Large intestine (tissue), 3 donors: ENCODE measurements at regions not wholly inside any gene's neighbourhood (a gene's known extent, or its start where the extent isn't known, plus 50 kb on each side); places are given as distances from the start of the nearest gene placed in this dataset.
"Not testable (repeated sequence)": the region's sequence is repeated elsewhere in the genome, so short reads cannot be mapped to it uniquely, and the experiment has no call there.

Source experiments
- DNase-seq, 2 donors: peaks; one replicate each; pipeline versions ENCODE4 v3.0.0 to v3.0.0-alpha.2; 2013
- H3K27ac ChIP-seq: one replicate; pipeline ENCODE4 v1.5.1; 2013; ENCODE audit warnings: low read length
- H3K27me3 ChIP-seq: 2 replicates; pipeline ENCODE4 v1.6.1; 2013; ENCODE audit warnings: low read length; ENCODE audit not compliant: control insufficient read depth, insufficient read depth
- H3K36me3 ChIP-seq: 2 replicates; pipeline ENCODE4 v1.6.1; 2013; ENCODE audit warnings: low read length; ENCODE audit not compliant: control insufficient read depth, insufficient read depth
- H3K4me1 ChIP-seq: one replicate; pipeline ENCODE4 v1.6.1; 2013; ENCODE audit warnings: low read length; ENCODE audit not compliant: control insufficient read depth, insufficient read depth
- H3K4me3 ChIP-seq: one replicate; pipeline ENCODE4 v1.5.1; 2013; ENCODE audit warnings: low read length
- H3K9me3 ChIP-seq: one replicate; pipeline ENCODE4 v1.6.1; 2013; ENCODE audit warnings: mild to moderate bottlenecking, low read depth, low read length, moderate library complexity; ENCODE audit not compliant: control insufficient read depth
- WGBS: methylation state at CpG from one replicate; pipeline ENCODE4 v1.1.5; 2013; ENCODE audit warnings: low lambda C conversion rate; ENCODE audit not compliant: insufficient coverage; 5-methylcytosine and 5-hydroxymethylcytosine counted together

DNA sequence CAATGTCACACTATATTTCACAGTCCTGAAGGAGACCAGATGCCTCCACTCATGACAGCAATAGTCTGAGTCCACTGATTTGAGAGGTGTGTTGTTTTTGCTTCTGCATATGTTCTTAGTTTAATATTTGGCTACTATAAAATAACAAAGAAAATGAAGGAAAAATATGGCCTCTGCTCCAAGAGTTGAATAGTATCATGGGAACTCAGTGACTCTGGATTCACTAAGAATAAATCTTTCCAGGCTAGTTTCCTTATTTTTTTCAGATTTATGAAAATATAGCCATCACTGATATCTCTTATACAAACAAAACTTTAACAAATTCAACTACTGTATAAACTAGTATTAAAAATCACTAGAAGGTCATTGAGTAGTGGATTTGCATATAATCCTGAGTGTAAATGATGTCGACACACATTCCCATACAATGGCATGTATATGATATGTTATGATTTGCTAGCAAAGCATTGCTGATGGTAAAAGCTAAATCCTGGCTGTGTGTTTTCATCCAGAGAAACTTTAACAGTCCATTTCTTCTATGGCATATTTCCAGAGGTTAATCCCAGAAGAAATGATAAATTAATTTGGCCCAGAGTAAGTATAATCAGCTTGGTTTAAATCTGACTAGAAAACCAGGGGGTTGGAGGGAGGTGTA, 66.0 kb upstream of the VIPR2 start:
- Histone ChIP-seq H3K4me1 (no peaks in the 10 kb centered on the region), H3K9me3 (no peaks in the 10 kb centered on the region), H3K27ac (no peak overlapping the region), H3K4me3 (no peak overlapping the region), H3K36me3 (no peaks in the 10 kb centered on the region), H3K27me3 (no peaks in the 10 kb centered on the region)
- no peak for DNase-seq
- WGBS = no CpG with 5 or more reads among the region's 1 CpG

GRCh38 chr7:159209429-159209828, 64.8 kb upstream of the VIPR2 start:
- Histone ChIP-seq H3K4me1 (no peaks in the 10 kb centered on the region), H3K27ac (no peak overlapping the region), H3K9me3 (no peaks in the 10 kb centered on the region), H3K36me3 (no peaks in the 10 kb centered on the region), H3K4me3 (no peak overlapping the region), H3K27me3 (no peaks in the 10 kb centered on the region)
- 57% methylated on average over 1 of the region's 3 CpGs for WGBS
- DNase-seq = no peak

- no CpG with 5 or more reads among the region's 2 CpGs for WGBS
These were observed 63.3 kb upstream of the VIPR2 start for GRCh38 chr7:159207951-159208350.

GRCh38 chr7:159207393-159207792, 62.7 kb upstream of the VIPR2 start:
- no peak overlapping the region for H3K27ac ChIP-seq
- H3K4me1 ChIP-seq = no peaks in the 10 kb centered on the region
- H3K4me3 ChIP-seq = no peak overlapping the region
- no peaks in the 10 kb centered on the region for H3K27me3 ChIP-seq
- no peaks in the 10 kb centered on the region for H3K36me3 ChIP-seq
- no peak for DNase-seq
- H3K9me3 ChIP-seq = no peaks in the 10 kb centered on the region
- WGBS = 54% methylated on average over 4 of the region's 5 CpGs

More at GRCh38 chr7:159207951-159208350, 63.3 kb upstream of the VIPR2 start:
- no peak for DNase-seq
- H3K36me3 ChIP-seq = no peaks in the 10 kb centered on the region
- no peak overlapping the region for H3K27ac ChIP-seq
- H3K27me3 ChIP-seq = no peaks in the 10 kb centered on the region
- no peaks in the 10 kb centered on the region for H3K4me1 ChIP-seq
- H3K4me3 ChIP-seq = no peak overlapping the region
- no peaks in the 10 kb centered on the region for H3K9me3 ChIP-seq

- WGBS = 56% methylated on average over 2 of the region's 5 CpGs
- Histone ChIP-seq H3K9me3 (no peaks in the 10 kb centered on the region), H3K4me3 (no peak overlapping the region), H3K27ac (no peak overlapping the region), H3K36me3 (no peaks in the 10 kb centered on the region), H3K27me3 (no peaks in the 10 kb centered on the region), H3K4me1 (no peaks in the 10 kb centered on the region)
- DNase-seq = no peak
These were observed 61.2 kb upstream of the VIPR2 start for GRCh38 chr7:159205833-159206232.

DNA sequence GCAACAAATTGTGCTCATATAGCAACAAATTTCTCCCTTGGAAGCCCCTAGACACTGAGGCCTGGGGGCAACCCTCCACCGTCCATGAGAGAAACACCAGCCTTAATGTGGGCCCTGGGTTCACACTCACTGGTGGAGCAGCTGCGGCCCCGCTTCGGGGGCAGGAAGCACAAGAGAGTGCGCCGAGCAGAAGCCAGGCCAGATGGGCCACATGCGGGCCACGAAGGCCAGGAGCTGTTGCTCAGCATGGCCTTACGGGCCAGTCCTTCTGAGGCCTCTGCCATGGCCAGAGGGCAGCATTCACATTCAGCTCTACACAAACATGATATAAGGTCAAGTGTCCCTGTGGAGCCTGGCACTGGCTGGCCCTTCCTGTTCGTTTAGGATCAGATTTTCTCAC, 60.0 kb upstream of the VIPR2 start:
- Histone ChIP-seq H3K9me3 (no peaks in the 10 kb centered on the region), H3K27me3 (no peaks in the 10 kb centered on the region), H3K4me1 (no peaks in the 10 kb centered on the region), H3K4me3 (no peak overlapping the region), H3K27ac (no peak overlapping the region), H3K36me3 (no peaks in the 10 kb centered on the region)
- DNase-seq = no peak
- WGBS = no CpG with 5 or more reads among the region's 10 CpGs

- H3K27ac ChIP-seq, H3K27me3 ChIP-seq, DNase-seq, H3K4me1 ChIP-seq, H3K4me3 ChIP-seq, H3K36me3 ChIP-seq, H3K9me3 ChIP-seq: not testable (repeated sequence)
- WGBS = no CpG with 5 or more reads among the region's 9 CpGs
These were observed 58.6 kb upstream of the VIPR2 start for GRCh38 chr7:159203253-159203652.

DNA sequence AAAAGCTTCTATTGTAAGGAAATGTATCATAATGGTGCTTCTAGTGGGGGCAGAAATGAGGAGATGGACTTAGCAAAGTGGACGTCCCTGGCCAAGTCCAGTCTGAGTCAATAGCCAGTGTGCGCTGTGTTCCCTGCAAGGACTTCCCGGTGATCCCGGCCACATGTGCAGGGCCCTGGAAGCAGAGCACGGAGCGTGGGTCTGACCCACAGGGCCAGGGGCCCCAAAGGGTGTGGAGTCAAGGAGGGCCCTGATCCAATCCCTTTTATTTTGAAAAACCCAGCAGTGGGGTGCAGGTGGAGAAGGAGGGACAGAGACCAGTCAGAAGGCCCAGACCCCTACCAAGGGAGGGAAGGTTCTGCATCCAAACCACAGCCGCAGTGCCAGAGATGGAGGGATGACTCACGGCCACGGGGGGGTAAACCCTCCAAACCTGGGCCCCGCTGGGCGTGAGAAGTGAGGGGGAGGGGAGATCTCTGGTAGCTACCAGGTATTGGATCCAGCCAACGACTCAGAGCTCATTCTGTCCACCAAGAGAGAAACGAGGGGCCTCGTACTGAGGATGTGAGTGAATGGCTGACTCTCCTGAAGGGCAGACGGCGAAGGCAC, 57.2 kb upstream of the VIPR2 start:
- no peak overlapping the region for H3K4me3 ChIP-seq
- H3K27me3 ChIP-seq = no peaks in the 10 kb centered on the region
- no peak for DNase-seq
- H3K36me3 ChIP-seq = no peaks in the 10 kb centered on the region
- no peaks in the 10 kb centered on the region for H3K9me3 ChIP-seq
- H3K27ac ChIP-seq = no peak overlapping the region
- no peaks in the 10 kb centered on the region for H3K4me1 ChIP-seq
- no CpG with 5 or more reads among the region's 16 CpGs for WGBS

- Histone ChIP-seq H3K4me3 (no peak overlapping the region), H3K9me3 (no peaks in the 10 kb centered on the region)
- no CpG with 5 or more reads among the region's 14 CpGs for WGBS
These were observed 55.8 kb upstream of the VIPR2 start for GRCh38 chr7:159200421-159200820.

DNA sequence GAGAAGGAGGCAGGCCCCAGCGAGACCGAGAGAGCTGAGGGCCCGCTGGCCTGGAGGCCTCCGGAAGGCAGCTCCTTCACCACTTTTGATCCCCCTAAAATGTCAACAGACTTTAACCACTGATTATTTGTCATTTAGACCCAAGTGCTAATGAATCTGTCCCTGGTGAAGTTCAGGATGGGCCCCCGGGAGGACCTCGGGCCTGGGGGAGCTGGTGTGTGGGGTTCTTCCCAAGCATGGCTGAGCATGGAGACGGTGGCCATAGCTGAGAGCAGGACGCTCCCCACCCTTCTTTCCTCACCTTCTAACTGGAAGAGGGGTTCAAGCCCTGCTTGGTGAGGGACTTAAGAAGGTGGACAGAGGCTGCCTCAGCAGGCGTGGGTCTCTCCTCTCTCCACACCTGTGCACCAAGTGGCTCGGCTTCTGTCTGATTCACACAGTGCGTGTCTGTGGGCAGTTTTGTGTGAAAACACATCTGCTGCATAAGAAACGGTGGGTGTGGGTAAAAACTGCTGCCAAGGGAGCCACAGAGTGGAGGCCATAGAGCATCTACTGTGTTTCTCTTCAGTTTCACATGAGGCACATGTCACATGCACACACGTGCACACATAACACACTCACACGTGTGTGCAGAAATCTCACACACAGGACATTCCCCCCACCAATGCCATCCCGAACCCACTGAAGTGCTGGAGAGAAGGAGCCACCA, 53.5 kb upstream of the VIPR2 start:
- Histone ChIP-seq H3K9me3 (no peaks in the 10 kb centered on the region), H3K4me3 (no peak overlapping the region), H3K4me1 (no peaks in the 10 kb centered on the region), H3K27me3 (no peaks in the 10 kb centered on the region), H3K27ac (no peak overlapping the region), H3K36me3 (no peaks in the 10 kb centered on the region)
- WGBS = no CpG with 5 or more reads among the region's 15 CpGs
- no peak for DNase-seq

More at GRCh38 chr7:159200421-159200820, 55.8 kb upstream of the VIPR2 start:
- Histone ChIP-seq H3K36me3 (no peaks in the 10 kb centered on the region), H3K27ac (no peak overlapping the region), H3K4me1 (no peaks in the 10 kb centered on the region), H3K27me3 (no peaks in the 10 kb centered on the region)
- no peak for DNase-seq
